OCI-LY1 (cell line): ENCODE measurements at regions not wholly inside any gene's neighbourhood (a gene's known extent, or its start where the extent isn't known, plus 50 kb on each side); places are given as distances from the start of the nearest gene placed in this dataset.

Experiments
- H2AFZ ChIP-seq: fragments of 200-600 bp; sonication (generic), shearing (Covaris generic); 2 replicates; pipeline ENCODE4 v1.6.0; 2014; ENCODE audit warnings: antibody characterized with exemption, mild to moderate bottlenecking, low read length
- H3F3A ChIP-seq: fragments of 200-600 bp; sonication (generic), shearing (Covaris generic); 2 replicates; pipeline ENCODE4 v1.6.0; 2014; ENCODE audit warnings: mild to moderate bottlenecking, antibody characterized with exemption, low read length, moderate library complexity; ENCODE audit not compliant: insufficient read depth
- H3K27ac ChIP-seq: fragments of 200-600 bp; sonication (generic); 2 replicates; pipeline ENCODE4 v1.5.1; 2014; ENCODE audit warnings: low read length, mixed run types, mild to moderate bottlenecking, low read depth; ENCODE audit not compliant: poor library complexity, severe bottlenecking
- H3K27me3 ChIP-seq: fragments of 200-600 bp; sonication (generic); 2 replicates; pipeline ENCODE4 v1.6.0; 2014; ENCODE audit warnings: antibody characterized with exemption, mild to moderate bottlenecking, low read length, moderate library complexity; ENCODE audit not compliant: insufficient read depth
- H3K36me3 ChIP-seq: fragments of 200-600 bp; sonication (generic); 2 replicates; pipeline ENCODE4 v1.6.1; 2014; ENCODE audit warnings: mild to moderate bottlenecking, antibody characterized with exemption, low read length, moderate library complexity, mixed read lengths; ENCODE audit not compliant: insufficient read depth
- H3K4me1 ChIP-seq: fragments of 200-600 bp; sonication (generic); 2 replicates; pipeline ENCODE4 v1.5.1; 2014; ENCODE audit warnings: mild to moderate bottlenecking, low read length, moderate library complexity; ENCODE audit not compliant: insufficient read depth, severe bottlenecking
- H3K4me2 ChIP-seq: fragments of 200-600 bp; sonication (generic), shearing (Covaris generic); 2 replicates; pipeline ENCODE4 v1.6.1; 2014; ENCODE audit warnings: low read length
- H3K4me3 ChIP-seq: fragments of 200-600 bp; sonication (generic); 2 replicates; pipeline ENCODE4 v1.5.1; 2014; ENCODE audit warnings: low read length, low read depth, mild to moderate bottlenecking, mixed read lengths; ENCODE audit not compliant: poor library complexity, severe bottlenecking
- H3K79me2 ChIP-seq: fragments of 200-600 bp; shearing (Covaris generic); 2 replicates; pipeline ENCODE4 v1.6.1; 2016; ENCODE audit warnings: mixed run types, low read length, mixed read lengths; ENCODE audit not compliant: insufficient read depth
- H3K9ac ChIP-seq: fragments of 200-600 bp; sonication (generic), shearing (Covaris generic); 2 replicates; pipeline ENCODE4 v1.6.1; 2014; ENCODE audit warnings: mild to moderate bottlenecking, low read length, mixed read lengths
- H3K9me2 ChIP-seq: fragments of 200-600 bp; sonication (generic), shearing (Covaris generic); 2 replicates; pipeline ENCODE4 v1.6.1; 2014; ENCODE audit warnings: low read depth, mild to moderate bottlenecking, low read length, mixed read lengths
- H3K9me3 ChIP-seq: fragments of 200-600 bp; shearing (Covaris generic); 2 replicates; pipeline ENCODE4 v1.6.1; 2014; ENCODE audit warnings: low read length, mixed read lengths
- H4K20me1 ChIP-seq: fragments of 200-600 bp; sonication (generic), shearing (Covaris generic); 2 replicates; pipeline ENCODE4 v1.6.0; 2016; ENCODE audit warnings: mild to moderate bottlenecking, low read length; ENCODE audit not compliant: insufficient read depth
- CTCF ChIP-seq: fragments of 200-600 bp; sonication (generic), shearing (Covaris generic); IDR thresholded peaks from 2 replicates; pipeline ENCODE4 v1.5.1; 2017; ENCODE audit warnings: mild to moderate bottlenecking, antibody characterized with exemption, low read length, moderate library complexity, mixed read lengths
- EZH2 ChIP-seq: fragments of 200-600 bp; sonication (generic), shearing (Covaris generic); IDR thresholded peaks from 2 replicates; pipeline ENCODE4 v1.8.0; 2017; ENCODE audit warnings: borderline replicate concordance, mixed run types, mild to moderate bottlenecking, antibody characterized with exemption, low read length, moderate library complexity, mixed read lengths

- no peaks in the 10 kb centered on the region for H4K20me1 ChIP-seq
- H3K27ac ChIP-seq, result no peak overlapping the region
- peak overlapping the region; percentile 75 for H3K4me2 ChIP-seq
- no peak for TF ChIP-seq EZH2
- no peak for TF ChIP-seq CTCF
- H3K79me2 ChIP-seq, result no peaks in the 10 kb centered on the region
- peak overlapping the region; percentile 95; the same call in 1 of the 2 replicates for H2AFZ ChIP-seq
- no peak overlapping the region; the same call in 1 of the 2 replicates for H3K9ac ChIP-seq
- no peaks in the 10 kb centered on the region for H3K9me2 ChIP-seq
- no peaks in the 10 kb centered on the region for H3K27me3 ChIP-seq
- H3K4me1 ChIP-seq, result peaks cover 56% of the 10 kb centered on the region
- no peaks in the 10 kb centered on the region for H3K9me3 ChIP-seq
- no peaks in the 10 kb centered on the region for H3F3A ChIP-seq
- peak overlapping the region; percentile 47 for H3K4me3 ChIP-seq
- H3K36me3 ChIP-seq, result no peaks in the 10 kb centered on the region
Observed at GRCh38 chr3:78049521-78049920, 1009.6 kb downstream of the ROBO2 start.

- H3K4me1 ChIP-seq, result peaks cover 46% of the 10 kb centered on the region
- H3K27ac ChIP-seq, result no peak overlapping the region
- no peaks in the 10 kb centered on the region for H3K9me2 ChIP-seq
Observed at GRCh38 chr3:78050276-78051065, 1010.6 kb downstream of the ROBO2 start.

GRCh38 chr3:78052746-78053145 lies 1012.8 kb downstream of the ROBO2 start:
- TF ChIP-seq CTCF (no peak), EZH2 (no peak)
- H3K4me3 ChIP-seq, result no peak overlapping the region
- H3K9me3 ChIP-seq, result no peaks in the 10 kb centered on the region
- no peaks in the 10 kb centered on the region for H3K9me2 ChIP-seq
- no peak overlapping the region for H3K4me2 ChIP-seq
- H3K27ac ChIP-seq, result no peak overlapping the region
- H3K4me1 ChIP-seq, result peaks cover 25% of the 10 kb centered on the region
- H3K79me2 ChIP-seq, result no peaks in the 10 kb centered on the region
- H4K20me1 ChIP-seq, result no peaks in the 10 kb centered on the region
- peak overlapping the region; percentile 64; the same call in 1 of the 2 replicates for H2AFZ ChIP-seq
- no peaks in the 10 kb centered on the region for H3K36me3 ChIP-seq
- H3K27me3 ChIP-seq, result no peaks in the 10 kb centered on the region
- no peaks in the 10 kb centered on the region for H3F3A ChIP-seq
- no peak overlapping the region for H3K9ac ChIP-seq

More at GRCh38 chr3:78050276-78051065, 1010.6 kb downstream of the ROBO2 start:
- H3K27me3 ChIP-seq, result no peaks in the 10 kb centered on the region
- no peaks in the 10 kb centered on the region for H3F3A ChIP-seq
- no peaks in the 10 kb centered on the region for H3K36me3 ChIP-seq
- H2AFZ ChIP-seq, result no peak overlapping the region
- H4K20me1 ChIP-seq, result no peaks in the 10 kb centered on the region
- H3K79me2 ChIP-seq, result no peaks in the 10 kb centered on the region
- no peaks in the 10 kb centered on the region for H3K9me3 ChIP-seq
- TF ChIP-seq CTCF (no peak), EZH2 (no peak)
- no peak overlapping the region for H3K9ac ChIP-seq
- H3K4me3 ChIP-seq, result no peak overlapping the region
- H3K4me2 ChIP-seq, result no peak overlapping the region
